HEK293T (cell line): ENCODE measurements at regions not wholly inside any gene's neighbourhood (a gene's known extent, or its start where the extent isn't known, plus 50 kb on each side); places are given as distances from the start of the nearest gene placed in this dataset.
"Not testable (repeated sequence)": the region's sequence is repeated elsewhere in the genome, so short reads cannot be mapped to it uniquely, and the experiment has no call there.

Source experiments
- CTCF ChIA-PET: fragments of 350-600 bp; formaldehyde crosslinking; extraction: SDS; loops from one replicate; lab custom pipeline; 2021; ENCODE audit warnings: antibody characterized with exemption, inconsistent platforms; lab: Yijun Ruan, JAX
- POLR2A ChIA-PET: fragments of 350-600 bp; formaldehyde crosslinking; extraction: SDS; loops from one replicate; lab custom pipeline; 2020; ENCODE audit warnings: antibody characterized with exemption, inconsistent platforms; lab: Yijun Ruan, JAX
- DNase-seq: peaks from one replicate; pipeline ENCODE4 v3.0.0; 2012; ENCODE audit warnings: mixed read lengths; ENCODE audit errors: extremely low spot score
- ARNT ChIP-seq: fragments of 450-650 bp; IDR thresholded peaks from 2 replicates; pipeline ENCODE4 v1.6.1; 2017; ENCODE audit warnings: mild to moderate bottlenecking
- BHLHE40 ChIP-seq: fragments of 450-650 bp; IDR thresholded peaks from 2 replicates; pipeline ENCODE4 v1.6.1; 2016; ENCODE audit warnings: mild to moderate bottlenecking, moderate library complexity, borderline replicate concordance
- CTBP1 ChIP-seq: fragments of 450-650 bp; IDR thresholded peaks from 2 replicates; pipeline ENCODE4 v1.6.1; 2016; ENCODE audit warnings: borderline replicate concordance
- ELF4 ChIP-seq: fragments of 450-650 bp; IDR thresholded peaks from 2 replicates; pipeline ENCODE4 v1.6.1; 2017; ENCODE audit warnings: antibody characterized with exemption
- FOXA1 ChIP-seq: fragments of 450-650 bp; IDR thresholded peaks from 2 replicates; pipeline ENCODE4 v1.6.1; 2016; ENCODE audit warnings: mild to moderate bottlenecking
- FOXK2 ChIP-seq: fragments of 450-650 bp; IDR thresholded peaks from 2 replicates; pipeline ENCODE4 v1.6.1; 2016; ENCODE audit warnings: mild to moderate bottlenecking
- FOXM1 ChIP-seq: fragments of 450-650 bp; IDR thresholded peaks from 2 replicates; pipeline ENCODE4 v1.6.1; 2017; ENCODE audit warnings: mild to moderate bottlenecking, borderline replicate concordance
- HDGF ChIP-seq: fragments of 450-650 bp; IDR thresholded peaks from 2 replicates; pipeline ENCODE4 v1.6.1; 2017; ENCODE audit warnings: antibody characterized with exemption, borderline replicate concordance
- L3MBTL2 ChIP-seq: fragments of 450-650 bp; conservative IDR thresholded peaks from 2 replicates; pipeline ENCODE4 v1.6.1; 2016; ENCODE audit warnings: mild to moderate bottlenecking
- LEF1 ChIP-seq: fragments of 450-650 bp; IDR thresholded peaks from 2 replicates; pipeline ENCODE4 v1.6.1; 2017; ENCODE audit warnings: mild to moderate bottlenecking, borderline replicate concordance
- NFRKB ChIP-seq: fragments of 450-650 bp; IDR thresholded peaks from 2 replicates; pipeline ENCODE4 v1.6.1; 2016; ENCODE audit warnings: mild to moderate bottlenecking, moderate library complexity
- SP1 ChIP-seq: fragments of 450-650 bp; IDR thresholded peaks from 2 replicates; pipeline ENCODE4 v1.6.1; 2017
- SUZ12 ChIP-seq: fragments of 450-650 bp; IDR thresholded peaks from 2 replicates; pipeline ENCODE4 v1.6.1; 2016; ENCODE audit warnings: mild to moderate bottlenecking
- TARDBP ChIP-seq: fragments of 450-650 bp; IDR thresholded peaks from 2 replicates; pipeline ENCODE4 v1.6.1; 2016
- ZNF384 ChIP-seq: fragments of 450-650 bp; IDR thresholded peaks from 2 replicates; pipeline ENCODE4 v1.6.1; 2016
- TF ChIP-seq, protein P1 (sequence below): fragments of 450-650 bp; IDR thresholded peaks from 2 replicates; pipeline ENCODE4 v1.6.1; 2016

DNA sequence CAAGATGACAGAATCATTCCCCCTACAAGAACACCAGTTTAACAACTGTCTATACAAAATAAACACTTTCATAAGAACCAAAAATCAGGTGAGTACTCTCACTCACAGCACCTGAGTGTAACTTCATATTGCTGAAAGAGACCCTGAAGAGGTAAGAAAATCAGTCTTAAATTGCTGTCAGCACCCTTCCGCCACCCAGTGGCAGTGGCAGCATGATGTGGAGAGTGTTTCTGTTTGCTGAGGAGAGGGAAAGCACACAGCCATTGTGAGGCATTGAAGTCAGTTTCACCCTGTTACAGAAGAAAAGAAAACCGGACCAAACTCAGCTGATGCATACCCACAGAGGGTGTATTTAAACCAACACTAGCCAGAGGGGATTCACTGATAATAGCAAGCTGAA lies 1240.8 kb upstream of the CRIM1 start:
- POLR2A ChIA-PET = no interaction called here
- no peak for TF ChIP-seq HDGF
- no peak for TF ChIP-seq ZNF384
- no peak for TF ChIP-seq SUZ12
- TF ChIP-seq NFRKB = no peak
- no peak for TF ChIP-seq ARNT
- TF ChIP-seq ELF4 = no peak
- no peak for TF ChIP-seq SP1
- TF ChIP-seq FOXK2 = no peak
- TF ChIP-seq L3MBTL2 = no peak
- no peak for TF ChIP-seq TARDBP
- no peak for TF ChIP-seq BHLHE40
- TF ChIP-seq CTBP1 = no peak
- TF ChIP-seq LEF1 = no peak
- no peak for TF ChIP-seq FOXA1
- TF ChIP-seq FOXM1 = no peak
- TF ChIP-seq, protein P1, sequence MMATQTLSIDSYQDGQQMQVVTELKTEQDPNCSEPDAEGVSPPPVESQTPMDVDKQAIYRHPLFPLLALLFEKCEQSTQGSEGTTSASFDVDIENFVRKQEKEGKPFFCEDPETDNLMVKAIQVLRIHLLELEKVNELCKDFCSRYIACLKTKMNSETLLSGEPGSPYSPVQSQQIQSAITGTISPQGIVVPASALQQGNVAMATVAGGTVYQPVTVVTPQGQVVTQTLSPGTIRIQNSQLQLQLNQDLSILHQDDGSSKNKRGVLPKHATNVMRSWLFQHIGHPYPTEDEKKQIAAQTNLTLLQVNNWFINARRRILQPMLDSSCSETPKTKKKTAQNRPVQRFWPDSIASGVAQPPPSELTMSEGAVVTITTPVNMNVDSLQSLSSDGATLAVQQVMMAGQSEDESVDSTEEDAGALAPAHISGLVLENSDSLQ = no peak
- CTCF ChIA-PET = no interaction called here
- peak; percentile 11 for DNase-seq

DNA sequence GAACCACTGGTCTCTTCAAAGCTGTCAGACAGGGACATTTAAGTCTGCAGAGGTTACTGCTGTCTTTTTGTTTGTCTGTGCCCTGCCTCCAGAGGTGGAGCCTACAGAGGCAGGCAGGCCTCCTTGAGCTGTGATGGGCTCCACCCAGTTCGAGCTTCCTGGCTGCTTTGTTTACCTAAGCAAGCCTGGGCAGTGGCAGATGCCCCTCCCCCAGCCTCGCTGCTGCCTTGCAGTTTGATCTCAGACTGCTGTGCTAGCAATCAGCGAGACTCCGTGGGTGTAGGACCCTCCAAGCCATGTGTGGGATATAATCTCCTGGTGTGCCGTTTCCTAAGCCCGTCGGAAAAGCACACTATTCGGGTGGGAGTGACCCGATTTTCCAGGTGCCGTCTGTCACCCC lies 1243.2 kb upstream of the CRIM1 start:
- DNase-seq, CTCF ChIA-PET, POLR2A ChIA-PET: not testable (repeated sequence)

DNA sequence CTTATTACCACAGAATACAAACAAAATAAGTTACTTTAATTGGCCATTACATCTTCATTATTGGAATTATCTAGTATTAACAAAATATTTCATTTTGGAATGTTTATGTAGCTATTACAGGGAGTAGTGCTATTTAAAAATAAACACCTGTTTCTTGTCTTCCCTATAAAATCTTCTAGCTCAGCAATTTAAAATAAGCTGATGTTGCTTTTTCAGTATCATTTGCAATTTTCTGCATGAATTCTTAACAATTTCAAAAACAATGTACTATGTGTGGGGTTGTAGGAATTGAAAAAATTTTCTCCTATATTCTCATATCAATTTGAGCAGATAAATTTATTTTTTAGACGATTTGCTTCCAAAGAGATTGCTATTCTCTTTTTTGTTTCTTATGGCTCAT lies 1251.3 kb upstream of the CRIM1 start:
- ChIA-PET CTCF (no interaction called here), POLR2A (no interaction called here)
- no peak for DNase-seq
- no peak for TF ChIP-seq FOXK2
- TF ChIP-seq SP1 = no peak
- TF ChIP-seq FOXM1 = no peak
- no peak for TF ChIP-seq CTBP1
- no peak for TF ChIP-seq NFRKB
- TF ChIP-seq LEF1 = no peak
- no peak for TF ChIP-seq HDGF

DNA sequence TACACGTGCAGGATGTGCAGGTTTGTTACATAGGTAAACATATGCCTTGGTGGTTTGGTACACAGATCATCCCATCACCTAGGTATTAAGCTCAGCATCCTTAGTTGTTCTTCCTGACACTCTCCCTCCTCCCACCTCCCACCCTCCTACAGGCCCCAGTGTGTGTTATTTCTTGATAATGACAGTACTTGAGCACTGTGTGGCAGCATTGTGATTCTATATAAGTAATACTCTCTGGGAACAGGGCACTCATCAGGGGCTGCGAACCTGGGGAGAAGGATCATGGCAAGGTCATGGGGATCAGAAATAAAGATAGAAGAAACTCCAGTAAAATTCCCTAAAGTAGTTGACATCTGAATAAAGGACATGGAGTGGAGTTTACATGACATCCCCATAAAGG lies 1256.2 kb upstream of the CRIM1 start:
- TF ChIP-seq BHLHE40 (no peak), ARNT (no peak), NFRKB (no peak), ELF4 (no peak), FOXA1 (no peak)
- TF ChIP-seq, protein P1 = no peak
- POLR2A ChIA-PET = no interaction called here
- CTCF ChIA-PET = no interaction called here
- DNase-seq = no peak

DNA sequence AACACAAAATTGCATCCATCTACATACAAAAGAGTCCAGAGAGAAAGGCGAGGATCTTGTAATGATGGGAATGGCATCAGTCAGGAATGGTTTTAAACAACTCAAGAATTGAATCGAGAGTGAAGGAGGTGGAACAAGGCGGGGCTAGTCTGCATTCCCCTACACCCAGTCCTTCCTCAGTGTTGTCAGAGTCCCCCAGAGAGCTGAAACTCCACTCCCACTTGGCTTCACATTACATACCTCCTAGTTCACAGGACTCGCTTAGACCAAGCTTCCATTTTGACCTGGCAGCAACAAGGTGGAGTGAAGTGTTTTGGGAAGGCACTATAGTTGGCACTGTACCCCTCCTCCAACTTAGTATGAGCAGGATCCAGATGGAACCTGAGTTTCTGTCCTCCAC lies 1273.5 kb upstream of the CRIM1 start:
- DNase-seq = no peak
- TF ChIP-seq L3MBTL2 = no peak
- TF ChIP-seq FOXK2 = no peak
- TF ChIP-seq TARDBP = no peak
- TF ChIP-seq LEF1 = no peak
- no peak for TF ChIP-seq ARNT
- TF ChIP-seq ELF4 = no peak
- no peak for TF ChIP-seq BHLHE40
- TF ChIP-seq NFRKB = no peak
- TF ChIP-seq SUZ12 = no peak
- TF ChIP-seq FOXM1 = no peak
- no peak for TF ChIP-seq FOXA1
- TF ChIP-seq, protein P1 = no peak
- TF ChIP-seq ZNF384 = no peak
- no peak for TF ChIP-seq HDGF
- TF ChIP-seq SP1 = no peak
- no peak for TF ChIP-seq CTBP1
- POLR2A ChIA-PET = no interaction called here
- CTCF ChIA-PET = no interaction called here

DNA sequence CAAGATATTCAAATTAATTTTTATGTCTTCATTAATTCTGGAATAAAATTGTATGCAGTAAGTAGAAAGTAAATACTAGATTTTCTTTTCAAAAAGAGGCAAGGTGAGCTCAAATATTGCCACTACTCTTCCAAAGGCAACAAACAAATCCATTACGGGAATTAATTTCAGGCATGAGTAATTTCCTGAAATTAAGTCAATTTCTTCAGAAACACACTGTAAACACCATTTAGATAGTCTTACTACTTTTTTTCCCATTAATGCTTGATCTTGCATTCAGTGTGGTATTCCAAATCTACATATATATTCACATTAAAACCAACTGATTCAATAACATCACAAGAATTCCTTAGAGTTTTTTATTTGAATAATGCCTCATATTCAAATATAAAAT lies 1274.0 kb upstream of the CRIM1 start:
- no peak for DNase-seq
- POLR2A ChIA-PET = no interaction called here
- CTCF ChIA-PET = no interaction called here
- TF ChIP-seq LEF1 (no peak), ELF4 (no peak), SUZ12 (no peak), TARDBP (no peak), CTBP1 (no peak), BHLHE40 (no peak), ZNF384 (no peak), NFRKB (no peak), FOXK2 (no peak), L3MBTL2 (no peak), FOXA1 (no peak), HDGF (no peak), SP1 (no peak), FOXM1 (no peak)
- TF ChIP-seq, protein P1 = no peak
